ENCODE measurements at regions not wholly inside any gene's neighbourhood (a gene's known extent, or its start where the extent isn't known, plus 50 kb on each side); places are given as distances from the start of the nearest gene placed in this dataset.

- no peaks in the 10 kb centered on the region for H3K9me2 ChIP-seq
- TF ChIP-seq MEF2A (IDR thresholded peaks at IDR 0.05; ENCODE audit: borderline replicate concordance, low read depth): no peak
- TF ChIP-seq FOSL2 (IDR thresholded peaks at IDR 0.05; ENCODE audit: borderline replicate concordance, low read depth): no peak
- no peak for TF ChIP-seq CTCF (IDR thresholded peaks at IDR 0.05)
- no peak for TF ChIP-seq SIN3A (IDR thresholded peaks at IDR 0.05; ENCODE audit: borderline replicate concordance, low read depth, low read length)
- no peak for TF ChIP-seq SMC3 (IDR thresholded peaks at IDR 0.05; ENCODE audit: low read depth, low read length)
- TF ChIP-seq RCOR1 (IDR thresholded peaks at IDR 0.05; ENCODE audit: low read length): no peak
- TF ChIP-seq NFIC (IDR thresholded peaks at IDR 0.05; ENCODE audit: borderline replicate concordance): no peak
- TF ChIP-seq RFX5 (IDR thresholded peaks at IDR 0.05; ENCODE audit: low read length): no peak
- no peak for TF ChIP-seq YY1 (IDR thresholded peaks at IDR 0.05; ENCODE audit: low read depth)
- TF ChIP-seq EP300 (IDR thresholded peaks at IDR 0.05; ENCODE audit: borderline replicate concordance in 1 of 2, low read depth in 1 of 2, low read length in 1 of 2): no peak
- no peaks in the 10 kb centered on the region for H3F3A ChIP-seq (replicated peaks; ENCODE audit: insufficient read depth)
- no peak overlapping the region for H3K27ac ChIP-seq (ENCODE audit: low read depth in 2 of 2, low read length in 1 of 2)
- H3K9ac ChIP-seq: no peak overlapping the region
- H2AFZ ChIP-seq (ENCODE audit: low read depth): no peak overlapping the region
- ChIA-PET POLR2A (no interaction called here), CTCF (no interaction called here)
- H3K4me2 ChIP-seq: no peak overlapping the region
- no peaks in the 10 kb centered on the region for H3K9me3 ChIP-seq
- no peaks in the 10 kb centered on the region for H3K4me1 ChIP-seq (ENCODE audit: control insufficient read depth in 1 of 2, insufficient read depth in 2 of 2, low read depth in 1 of 2, low read length in 1 of 2)
- H3K4me3 ChIP-seq (ENCODE audit: low read depth in 2 of 2, low read length in 1 of 2): no peak overlapping the region
- H4K20me1 ChIP-seq (ENCODE audit: insufficient read depth): no peaks in the 10 kb centered on the region
- WGBS (ENCODE audit: low lambda C conversion rate): 2% methylated on average over 2 of the region's 2 CpGs
- no peaks in the 10 kb centered on the region for H3K79me2 ChIP-seq (ENCODE audit: insufficient read depth)
- no peaks in the 10 kb centered on the region for H3K27me3 ChIP-seq (ENCODE audit: insufficient read depth)
- H3K36me3 ChIP-seq (replicated peaks in 1 of 2; ENCODE audit: control insufficient read depth in 1 of 2, insufficient read depth in 2 of 2, low read length in 1 of 2): no peaks in the 10 kb centered on the region
- DNase-seq: no peak
Measured at GRCh38 chr5:20360263-20360662, 372.3 kb upstream of the CDH18 start.

GRCh38 chr5:20359377-20359776, 371.4 kb upstream of the CDH18 start:
- no peaks in the 10 kb centered on the region for H3F3A ChIP-seq (replicated peaks; ENCODE audit: insufficient read depth)
- TF ChIP-seq PBX3 (IDR thresholded peaks at IDR 0.05): no peak
- TF ChIP-seq CHD2 (IDR thresholded peaks at IDR 0.05; ENCODE audit: low read length, partially characterized antibody): no peak
- TF ChIP-seq CTCF (IDR thresholded peaks at IDR 0.05): no peak
- no peak for TF ChIP-seq TCF12 (IDR thresholded peaks at IDR 0.05)
- no peak for TF ChIP-seq SIN3A (IDR thresholded peaks at IDR 0.05; ENCODE audit: borderline replicate concordance, low read depth, low read length)
- H3K9me2 ChIP-seq: no peaks in the 10 kb centered on the region
- H3K79me2 ChIP-seq (ENCODE audit: insufficient read depth): no peaks in the 10 kb centered on the region
- H3K27me3 ChIP-seq (ENCODE audit: insufficient read depth): no peaks in the 10 kb centered on the region
- no peaks in the 10 kb centered on the region for H3K36me3 ChIP-seq (replicated peaks in 1 of 2; ENCODE audit: control insufficient read depth in 1 of 2, insufficient read depth in 2 of 2, low read length in 1 of 2)
- H3K9me3 ChIP-seq: no peaks in the 10 kb centered on the region
- POLR2A ChIA-PET: no interaction called here
- WGBS (ENCODE audit: low lambda C conversion rate): 3% methylated on average over 1 of the region's 1 CpG
- H3K9ac ChIP-seq: no peak overlapping the region
- CTCF ChIA-PET: no interaction called here
- H3K4me1 ChIP-seq (ENCODE audit: control insufficient read depth in 1 of 2, insufficient read depth in 2 of 2, low read depth in 1 of 2, low read length in 1 of 2): no peaks in the 10 kb centered on the region
- no peak overlapping the region for H3K4me2 ChIP-seq
- H2AFZ ChIP-seq (ENCODE audit: low read depth): no peak overlapping the region
- no peaks in the 10 kb centered on the region for H4K20me1 ChIP-seq (ENCODE audit: insufficient read depth)
- no peak overlapping the region for H3K4me3 ChIP-seq (ENCODE audit: low read depth in 2 of 2, low read length in 1 of 2)
- no peak overlapping the region for H3K27ac ChIP-seq (ENCODE audit: low read depth in 2 of 2, low read length in 1 of 2)
- no peak for DNase-seq
